SKM-1 treated with dmso at 0.1 percent for 144 hours (cell line): ENCODE measurements at regions not wholly inside any gene's neighbourhood (a gene's known extent, or its start where the extent isn't known, plus 50 kb on each side); places are given as distances from the start of the nearest gene placed in this dataset.
"Not testable (repeated sequence)": the region's sequence is repeated elsewhere in the genome, so short reads cannot be mapped to it uniquely, and the experiment has no call there.

Source experiments
- DNase-seq: peaks from one replicate; lab custom pipeline; 2025; ENCODE audit not compliant: unreplicated experiment; lab: John Stamatoyannopoulos, UW

- DNase-seq, result not testable (repeated sequence)
These were observed 302.8 kb downstream of the TFAP2B start for GRCh38 chr6:51121380-51121976.

DNA sequence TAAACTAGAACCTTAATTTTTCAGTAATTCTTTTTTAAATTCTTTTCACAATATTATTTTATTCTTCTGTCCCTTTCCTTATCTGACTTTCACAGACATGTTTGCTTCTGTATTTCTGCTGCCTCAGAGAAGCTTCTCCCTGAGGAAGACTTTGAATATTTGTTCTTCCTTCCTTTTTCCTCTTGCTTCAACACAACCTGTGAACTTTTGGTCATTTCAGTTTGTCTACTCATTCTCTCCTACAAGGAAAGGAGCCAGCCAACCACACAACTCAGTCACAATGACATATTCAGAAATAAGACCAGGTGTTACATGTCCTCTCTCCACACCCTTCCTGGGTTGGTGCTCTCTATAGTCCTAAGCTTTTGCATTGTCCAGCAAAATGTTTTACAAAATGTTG lies 310.4 kb downstream of the TFAP2B start:
- DNase-seq, result no peak

GRCh38 chr6:51137777-51138176 lies 319.1 kb downstream of the TFAP2B start:
- DNase-seq, result no peak

GRCh38 chr6:51139950-51140385 lies 321.3 kb downstream of the TFAP2B start:
- DNase-seq, result no peak

- no peak for DNase-seq
These were observed 322.4 kb downstream of the TFAP2B start for GRCh38 chr6:51141080-51141479.

- DNase-seq, result no peak
These were observed 329.1 kb downstream of the TFAP2B start for GRCh38 chr6:51147756-51148155.

DNA sequence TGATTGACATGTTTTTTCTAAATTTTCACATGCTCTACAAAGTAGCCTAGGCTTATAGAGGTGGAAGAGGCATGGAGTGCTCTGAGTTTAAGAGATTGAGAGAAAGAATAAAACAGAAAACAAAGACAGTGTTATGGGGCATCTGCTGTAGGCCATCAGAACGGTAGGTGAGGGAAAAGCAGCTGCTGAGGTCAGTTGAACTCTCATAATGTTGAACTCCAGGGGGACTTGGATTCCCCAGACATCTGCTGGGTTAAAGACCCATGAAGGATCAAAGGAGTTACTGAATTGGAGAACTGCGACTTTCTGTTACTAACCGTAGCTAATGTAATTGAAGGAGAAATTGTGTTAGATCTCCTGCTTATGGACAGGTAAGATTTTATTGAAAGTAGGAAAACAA lies 333.9 kb downstream of the TFAP2B start:
- DNase-seq, result no peak

DNA sequence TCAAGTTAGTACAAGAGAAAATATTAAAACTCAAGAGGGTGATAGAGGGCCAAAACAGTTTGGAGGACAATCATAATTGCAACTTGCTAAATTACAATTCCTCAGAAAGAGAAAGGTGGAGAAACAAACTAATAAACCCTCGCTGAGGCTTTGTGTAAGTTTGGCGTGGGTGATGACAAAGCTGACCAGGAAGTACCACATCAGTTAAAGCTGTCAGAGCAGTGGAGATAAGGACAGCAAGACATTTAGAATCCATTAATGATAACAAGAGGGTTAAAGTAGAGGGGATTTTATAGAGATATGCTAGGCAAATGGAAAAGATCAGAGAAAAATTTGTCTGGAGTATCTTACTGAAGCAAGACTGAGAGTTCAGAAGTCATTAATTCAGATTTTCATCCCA lies 334.4 kb downstream of the TFAP2B start:
- no peak for DNase-seq

DNA sequence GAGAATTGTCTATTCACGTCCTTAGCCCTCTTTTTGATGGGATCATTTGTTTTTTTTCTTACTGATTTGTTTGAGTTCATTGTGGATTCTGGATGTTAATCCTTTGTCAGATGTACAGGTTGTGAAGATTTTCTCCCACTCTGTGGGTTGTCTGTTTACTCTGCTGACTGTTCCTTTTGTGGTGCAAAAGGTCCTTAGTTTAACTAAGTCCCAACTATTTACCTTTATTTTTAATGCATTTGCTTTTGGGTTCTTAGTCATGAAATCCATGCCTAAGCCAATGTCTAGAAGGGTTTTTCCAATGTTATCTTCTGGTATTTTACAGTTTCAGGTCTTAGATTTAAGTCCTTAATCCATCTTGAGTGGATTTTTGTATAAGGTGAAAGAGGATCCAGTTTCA lies 336.3 kb downstream of the TFAP2B start:
- not testable (repeated sequence) for DNase-seq

DNA sequence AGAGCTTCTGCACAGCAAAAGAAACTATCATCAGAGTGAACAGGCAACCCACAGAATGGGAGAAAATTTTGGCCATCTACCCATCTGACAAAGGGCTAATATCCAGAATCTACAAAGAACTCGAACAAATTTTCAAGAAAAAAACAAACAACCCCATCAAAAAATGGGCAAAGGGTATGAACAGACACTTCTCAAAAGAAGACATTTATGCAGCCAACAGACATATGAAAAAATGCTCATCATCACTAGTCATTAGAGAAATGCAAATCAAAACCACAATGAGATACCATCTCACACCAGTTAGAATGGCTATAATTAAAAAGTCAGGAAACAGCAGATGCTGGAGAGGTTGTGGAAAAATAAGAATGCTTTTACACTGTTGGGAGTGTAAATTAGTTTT lies 340.6 kb downstream of the TFAP2B start:
- DNase-seq, result not testable (repeated sequence)

DNA sequence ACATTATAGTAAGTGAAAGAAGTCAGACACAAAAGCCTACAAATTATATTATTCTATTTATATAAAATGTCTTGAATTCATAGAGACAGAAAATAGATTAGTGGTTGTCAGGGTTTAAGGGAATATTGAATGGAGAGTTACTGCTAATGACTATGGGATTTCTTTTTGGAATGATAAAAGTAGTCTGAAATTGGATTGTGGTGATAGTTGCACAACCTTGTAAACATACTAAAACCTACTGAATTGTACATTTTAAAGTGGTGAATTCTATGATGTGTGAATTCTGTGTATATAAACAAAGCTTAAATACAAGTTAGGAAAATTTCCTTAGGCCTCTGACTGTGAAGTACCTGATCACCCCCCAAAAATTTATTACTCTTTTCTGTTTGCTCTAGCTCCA lies 343.1 kb downstream of the TFAP2B start:
- DNase-seq, result no peak

GRCh38 chr6:51163843-51164529 lies 345.3 kb downstream of the TFAP2B start:
- DNase-seq, result no peak

GRCh38 chr6:51166914-51167313 lies 348.2 kb downstream of the TFAP2B start:
- no peak for DNase-seq

- no peak for DNase-seq
These were observed 348.8 kb downstream of the TFAP2B start for GRCh38 chr6:51167468-51167867.

GRCh38 chr6:51182827-51183226 lies 364.2 kb downstream of the TFAP2B start:
- no peak for DNase-seq

DNA sequence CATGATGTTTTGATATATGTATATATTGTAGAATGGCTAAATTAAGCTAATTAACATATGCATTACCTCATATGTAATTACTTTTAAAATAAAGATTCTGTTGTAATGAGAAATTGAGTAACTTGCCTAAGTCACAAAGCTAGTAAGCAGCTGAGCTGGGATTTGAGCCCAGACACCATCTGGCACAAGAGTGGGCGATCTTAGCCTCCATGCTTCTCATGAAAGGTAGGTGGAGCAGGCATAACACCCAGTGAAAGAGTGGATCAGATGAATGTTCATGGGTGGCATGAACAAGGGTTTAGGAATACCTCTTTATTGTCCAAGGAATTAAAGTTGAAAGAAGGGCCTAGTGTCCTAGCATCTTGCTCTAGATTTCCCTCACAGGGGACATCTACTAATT lies 365.4 kb downstream of the TFAP2B start:
- no peak for DNase-seq

GRCh38 chr6:51193163-51193562 lies 374.5 kb downstream of the TFAP2B start:
- not testable (repeated sequence) for DNase-seq

- no peak for DNase-seq
These were observed 380.5 kb downstream of the TFAP2B start for GRCh38 chr6:51199105-51199552.

GRCh38 chr6:51199733-51200260 lies 381.1 kb downstream of the TFAP2B start:
- DNase-seq, result no peak

DNA sequence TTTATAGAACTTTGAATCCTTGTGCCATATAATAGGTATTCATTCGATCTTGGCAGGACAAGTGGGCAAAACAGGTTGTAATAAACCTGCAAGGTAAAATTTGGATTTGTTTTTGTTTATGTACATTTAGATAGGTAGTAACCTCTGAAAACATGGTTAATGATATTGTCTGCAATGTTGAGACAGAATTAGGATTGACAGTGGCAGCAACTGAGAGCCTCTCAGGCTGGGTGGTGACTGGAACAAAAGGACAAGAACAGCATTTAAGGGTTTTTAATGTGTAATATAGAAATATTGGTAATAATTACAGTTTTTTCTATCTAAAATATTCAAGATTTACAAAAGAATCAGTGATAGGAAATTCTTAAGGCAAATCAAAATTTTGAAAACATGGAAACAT lies 382.0 kb downstream of the TFAP2B start:
- no peak for DNase-seq

- not testable (repeated sequence) for DNase-seq
These were observed 384.0 kb downstream of the TFAP2B start for GRCh38 chr6:51202653-51203052.

- no peak for DNase-seq
These were observed 384.8 kb downstream of the TFAP2B start for GRCh38 chr6:51203504-51203903.
